AG09309 (cell line): ENCODE measurements at regions not wholly inside any gene's neighbourhood (a gene's known extent, or its start where the extent isn't known, plus 50 kb on each side); places are given as distances from the start of the nearest gene placed in this dataset.

Experiments
- DNase-seq: peaks from one replicate; pipeline ENCODE4 v3.0.0-alpha.2; 2010; ENCODE audit warnings: low read depth
- H3K4me3 ChIP-seq: 2 replicates; pipeline ENCODE4 v1.5.1; 2011; ENCODE audit warnings: mild to moderate bottlenecking, low read depth, low read length, moderate library complexity; ENCODE audit not compliant: control insufficient read depth
- TF ChIP-seq, protein P1 (sequence below): IDR thresholded peaks from 2 replicates; pipeline ENCODE4 v1.5.1; 2011; ENCODE audit warnings: mild to moderate bottlenecking, low read depth, low read length, inconsistent platforms; ENCODE audit not compliant: insufficient read depth, control insufficient read depth; ENCODE audit errors: missing control alignments

DNA sequence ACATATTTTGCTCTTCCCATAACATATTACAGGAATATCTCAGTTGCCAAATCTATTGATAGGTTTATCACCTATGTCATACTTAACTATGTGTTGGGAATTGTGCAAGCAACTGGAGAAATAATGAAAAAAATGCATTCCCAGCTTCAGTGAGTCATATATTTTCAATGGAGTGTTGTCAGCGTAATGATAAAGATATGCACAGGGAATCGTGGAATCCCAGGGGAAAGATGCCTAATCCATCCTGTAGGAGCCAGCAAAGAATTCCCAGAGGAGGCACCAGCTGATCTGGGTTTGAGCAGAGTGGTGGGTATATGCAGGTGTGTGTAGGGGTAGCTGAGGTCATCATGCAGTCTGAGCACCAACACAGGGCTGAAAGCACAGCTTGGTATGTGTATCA lies 213.3 kb upstream of the DAB1 start:
- no peak for DNase-seq
- TF ChIP-seq, protein P1, sequence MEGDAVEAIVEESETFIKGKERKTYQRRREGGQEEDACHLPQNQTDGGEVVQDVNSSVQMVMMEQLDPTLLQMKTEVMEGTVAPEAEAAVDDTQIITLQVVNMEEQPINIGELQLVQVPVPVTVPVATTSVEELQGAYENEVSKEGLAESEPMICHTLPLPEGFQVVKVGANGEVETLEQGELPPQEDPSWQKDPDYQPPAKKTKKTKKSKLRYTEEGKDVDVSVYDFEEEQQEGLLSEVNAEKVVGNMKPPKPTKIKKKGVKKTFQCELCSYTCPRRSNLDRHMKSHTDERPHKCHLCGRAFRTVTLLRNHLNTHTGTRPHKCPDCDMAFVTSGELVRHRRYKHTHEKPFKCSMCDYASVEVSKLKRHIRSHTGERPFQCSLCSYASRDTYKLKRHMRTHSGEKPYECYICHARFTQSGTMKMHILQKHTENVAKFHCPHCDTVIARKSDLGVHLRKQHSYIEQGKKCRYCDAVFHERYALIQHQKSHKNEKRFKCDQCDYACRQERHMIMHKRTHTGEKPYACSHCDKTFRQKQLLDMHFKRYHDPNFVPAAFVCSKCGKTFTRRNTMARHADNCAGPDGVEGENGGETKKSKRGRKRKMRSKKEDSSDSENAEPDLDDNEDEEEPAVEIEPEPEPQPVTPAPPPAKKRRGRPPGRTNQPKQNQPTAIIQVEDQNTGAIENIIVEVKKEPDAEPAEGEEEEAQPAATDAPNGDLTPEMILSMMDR: no peak
- H3K4me3 ChIP-seq: no peak overlapping the region

DNA sequence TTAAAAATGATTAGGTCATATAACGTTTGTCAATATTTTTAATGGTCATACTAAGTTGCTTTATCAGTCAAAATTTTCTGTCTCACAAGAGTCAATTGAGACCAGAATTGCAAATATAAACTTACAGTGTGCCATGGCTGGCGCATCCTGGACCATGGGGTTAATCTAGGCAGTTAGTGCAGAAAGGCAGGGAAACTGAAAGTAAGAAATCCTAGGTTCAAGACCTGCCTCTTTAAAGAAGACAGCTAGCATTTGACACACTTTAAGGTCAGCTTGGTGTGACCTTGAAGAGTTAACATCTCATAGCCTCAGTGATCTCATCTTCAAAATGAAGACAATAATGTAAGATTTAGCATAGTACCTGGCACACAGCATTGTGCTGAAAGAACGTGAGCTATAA lies 210.0 kb upstream of the DAB1 start:
- TF ChIP-seq, protein P1: no peak
- H3K4me3 ChIP-seq: no peak overlapping the region
- no peak for DNase-seq

DNA sequence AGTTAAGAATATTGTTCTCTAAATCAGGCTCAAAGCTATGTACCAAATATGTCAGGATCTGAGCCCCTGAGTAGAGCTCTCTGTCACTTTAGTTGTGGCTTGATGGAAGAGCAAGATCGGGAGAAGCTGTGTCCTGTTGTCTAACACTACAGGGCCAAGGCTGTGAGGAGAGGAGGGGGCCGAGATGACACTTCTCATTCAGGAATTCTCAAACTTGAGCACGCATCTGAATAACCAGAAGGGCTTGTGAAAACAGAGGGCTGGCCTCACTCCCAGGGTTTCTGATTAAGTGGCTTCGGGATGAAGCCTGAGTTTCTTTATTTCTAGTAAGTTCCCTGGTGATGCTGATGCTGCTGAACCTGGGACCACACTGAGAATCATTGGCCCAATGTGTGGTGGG lies 209.2 kb upstream of the DAB1 start:
- no peak for DNase-seq
- TF ChIP-seq, protein P1: no peak
- H3K4me3 ChIP-seq: no peak overlapping the region

DNA sequence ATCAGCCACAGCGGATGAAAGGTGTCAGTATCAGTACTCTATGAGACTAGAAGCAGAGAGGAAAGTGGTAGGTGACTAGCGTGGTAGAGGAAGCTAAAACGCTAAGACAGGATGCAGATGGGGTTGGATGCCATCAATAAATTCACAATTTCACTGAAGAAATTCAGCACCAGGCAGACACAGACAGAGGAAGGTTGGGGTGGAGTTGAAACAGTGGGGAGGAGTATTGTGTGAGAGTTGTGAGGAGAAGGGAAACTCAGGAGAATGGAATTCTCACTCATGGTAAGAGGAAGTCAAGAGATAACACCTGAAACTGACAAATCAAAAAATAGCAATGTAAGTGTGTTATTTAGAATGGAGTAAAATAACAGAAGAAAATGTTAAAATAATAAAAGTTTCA lies 208.5 kb upstream of the DAB1 start:
- TF ChIP-seq, protein P1: no peak
- H3K4me3 ChIP-seq: no peak overlapping the region
- no peak for DNase-seq

DNA sequence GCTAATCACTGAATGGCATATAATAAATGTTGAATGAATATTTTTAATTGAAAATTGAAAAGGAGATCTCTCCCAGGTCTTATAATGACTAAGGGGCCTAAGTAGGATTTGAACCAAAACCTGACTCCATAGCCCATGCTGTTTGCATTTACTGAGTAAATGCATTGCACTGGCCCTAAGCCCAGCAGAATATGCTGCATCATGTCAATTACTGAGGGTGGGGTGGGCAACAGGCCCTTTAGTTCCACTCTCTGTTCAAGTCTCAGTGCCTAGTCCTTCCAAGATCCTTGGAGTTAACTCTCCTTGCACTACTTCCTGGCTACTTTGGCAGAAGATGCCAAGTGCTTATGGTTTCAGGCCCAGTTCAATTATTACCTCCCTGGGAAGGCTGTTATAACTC lies 203.8 kb upstream of the DAB1 start:
- TF ChIP-seq, protein P1: no peak
- no peak for DNase-seq
- no peak overlapping the region for H3K4me3 ChIP-seq

DNA sequence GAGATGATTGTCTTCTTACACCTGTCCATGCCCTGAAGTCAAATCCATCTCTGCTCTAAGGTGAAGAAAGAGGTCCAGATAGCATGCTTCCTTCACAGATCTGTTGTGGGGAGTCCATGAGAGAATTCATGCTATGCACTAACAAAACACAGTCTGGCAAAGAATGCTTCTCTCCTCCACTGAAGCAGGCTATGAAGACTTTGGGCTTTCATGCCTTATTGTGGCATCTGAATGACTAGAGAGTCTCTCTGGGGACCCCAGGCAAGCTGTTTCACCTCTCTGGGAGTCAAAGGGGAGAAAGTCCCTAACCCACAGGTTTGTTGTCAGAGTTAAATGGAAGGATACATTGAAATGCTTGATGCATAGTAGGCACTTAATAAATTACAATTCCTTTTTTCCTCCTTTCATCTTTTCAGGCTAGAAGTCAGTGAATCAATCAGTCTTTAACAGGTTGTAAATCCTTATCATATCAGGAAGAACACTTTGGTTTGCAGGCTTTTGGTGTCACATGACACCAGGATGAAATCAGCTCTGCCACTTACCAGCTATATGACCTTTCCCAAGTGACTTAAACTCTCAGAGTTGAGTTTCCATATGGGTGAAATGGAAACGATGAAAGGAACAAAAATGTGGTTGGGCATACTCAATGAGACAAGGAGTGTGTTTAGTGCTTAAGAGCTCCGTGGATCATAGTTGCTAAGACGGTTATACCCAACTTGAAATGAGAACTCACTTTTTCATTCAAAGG lies 200.1 kb upstream of the DAB1 start:
- H3K4me3 ChIP-seq: no peak overlapping the region
- no peak for DNase-seq
- TF ChIP-seq, protein P1: no peak
